22Rv1 (cell line): ENCODE measurements at regions not wholly inside any gene's neighbourhood (a gene's known extent, or its start where the extent isn't known, plus 50 kb on each side); places are given as distances from the start of the nearest gene placed in this dataset.
"Not testable (repeated sequence)": the region's sequence is repeated elsewhere in the genome, so short reads cannot be mapped to it uniquely, and the experiment has no call there.

ENCODE experiments used
- CTCF ChIP-seq: fragments of 450-650 bp; IDR thresholded peaks from 2 replicates; pipeline ENCODE4 v1.5.1; 2017; ENCODE audit warnings: mild to moderate bottlenecking
- ZFX ChIP-seq: fragments of 450-650 bp; IDR thresholded peaks from 2 replicates; pipeline ENCODE4 v1.6.1; 2017; ENCODE audit warnings: antibody characterized with exemption, borderline replicate concordance

GRCh38 chr10:113501031-113501430 lies 51.8 kb upstream of the HABP2 start:
- TF ChIP-seq CTCF, ZFX: not testable (repeated sequence)
